AG10803 (cell line): ENCODE measurements at regions not wholly inside any gene's neighbourhood (a gene's known extent, or its start where the extent isn't known, plus 50 kb on each side); places are given as distances from the start of the nearest gene placed in this dataset.

ENCODE experiments used
- DNase-seq: peaks from one replicate; pipeline ENCODE4 v3.0.0; 2010; ENCODE audit warnings: low read depth
- H3K4me3 ChIP-seq: 2 replicates; pipeline ENCODE4 v1.5.1; 2011; ENCODE audit warnings: mild to moderate bottlenecking, low read length, control low read depth
- TF ChIP-seq, protein P1 (sequence below): conservative IDR thresholded peaks from 2 replicates; pipeline ENCODE4 v1.5.1; 2011; ENCODE audit warnings: mild to moderate bottlenecking, low read length, control low read depth, inconsistent platforms

DNA sequence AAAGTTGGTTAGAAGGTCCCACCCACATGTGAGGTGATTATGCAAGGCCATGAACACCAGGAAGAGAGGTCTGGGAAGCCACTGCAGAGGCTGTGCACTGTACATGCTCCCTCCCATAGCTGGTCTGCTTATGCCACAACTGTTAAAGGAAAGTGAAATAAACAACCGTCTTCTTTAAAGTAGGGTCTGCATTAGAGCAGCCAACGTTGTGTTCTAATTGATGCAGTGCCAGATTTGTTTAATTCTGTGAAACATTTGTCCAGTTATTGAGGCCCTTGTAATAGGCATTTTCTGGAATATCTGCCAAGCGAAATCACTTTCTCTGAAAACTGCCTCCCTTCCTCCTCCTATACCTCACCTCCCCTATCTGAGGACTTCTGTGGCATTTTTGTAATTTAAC is 224.0 kb upstream of the LNX1 start:
- no peak overlapping the region for H3K4me3 ChIP-seq
- TF ChIP-seq, protein P1, sequence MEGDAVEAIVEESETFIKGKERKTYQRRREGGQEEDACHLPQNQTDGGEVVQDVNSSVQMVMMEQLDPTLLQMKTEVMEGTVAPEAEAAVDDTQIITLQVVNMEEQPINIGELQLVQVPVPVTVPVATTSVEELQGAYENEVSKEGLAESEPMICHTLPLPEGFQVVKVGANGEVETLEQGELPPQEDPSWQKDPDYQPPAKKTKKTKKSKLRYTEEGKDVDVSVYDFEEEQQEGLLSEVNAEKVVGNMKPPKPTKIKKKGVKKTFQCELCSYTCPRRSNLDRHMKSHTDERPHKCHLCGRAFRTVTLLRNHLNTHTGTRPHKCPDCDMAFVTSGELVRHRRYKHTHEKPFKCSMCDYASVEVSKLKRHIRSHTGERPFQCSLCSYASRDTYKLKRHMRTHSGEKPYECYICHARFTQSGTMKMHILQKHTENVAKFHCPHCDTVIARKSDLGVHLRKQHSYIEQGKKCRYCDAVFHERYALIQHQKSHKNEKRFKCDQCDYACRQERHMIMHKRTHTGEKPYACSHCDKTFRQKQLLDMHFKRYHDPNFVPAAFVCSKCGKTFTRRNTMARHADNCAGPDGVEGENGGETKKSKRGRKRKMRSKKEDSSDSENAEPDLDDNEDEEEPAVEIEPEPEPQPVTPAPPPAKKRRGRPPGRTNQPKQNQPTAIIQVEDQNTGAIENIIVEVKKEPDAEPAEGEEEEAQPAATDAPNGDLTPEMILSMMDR = no peak
- no peak for DNase-seq

DNA sequence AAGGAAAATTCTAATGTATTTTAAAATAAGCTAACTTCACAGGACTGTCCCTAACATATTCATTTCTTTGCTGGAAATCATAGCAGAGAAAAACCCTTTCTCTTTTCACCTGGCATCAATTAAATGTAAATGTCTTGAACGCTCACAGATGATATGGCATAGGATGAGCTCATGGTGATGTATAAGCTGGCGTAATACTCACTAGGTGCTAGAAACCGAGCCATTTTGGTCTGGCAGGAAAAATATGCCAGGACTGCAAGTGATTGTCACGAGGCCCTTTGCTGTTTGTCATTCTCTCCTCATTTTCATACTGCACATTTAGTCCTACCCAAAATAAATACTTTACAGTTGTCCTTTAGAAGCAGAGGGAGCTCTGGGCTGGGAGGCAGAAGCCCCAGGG is 222.7 kb upstream of the LNX1 start:
- no peak for DNase-seq
- TF ChIP-seq, protein P1 = no peak

DNA sequence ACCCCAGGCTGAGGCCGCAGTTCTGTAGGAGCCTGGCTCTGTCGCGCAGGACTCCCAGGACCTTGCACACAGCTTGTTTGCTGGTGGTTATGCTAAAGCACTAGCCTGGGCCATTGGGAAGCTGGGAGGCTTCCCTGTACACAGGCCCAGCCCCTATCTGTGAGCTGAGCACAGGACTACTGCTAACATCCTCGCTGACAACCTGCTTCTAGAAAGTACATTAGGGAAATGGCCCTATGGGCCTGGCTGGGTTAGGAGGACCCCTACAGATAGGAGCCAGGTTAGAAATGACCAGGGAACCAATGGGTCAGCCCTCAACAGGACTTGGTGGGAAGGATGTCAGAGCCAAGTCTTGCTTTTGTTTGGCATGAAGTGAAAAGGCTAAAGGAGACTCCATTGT is 219.4 kb upstream of the LNX1 start:
- TF ChIP-seq, protein P1 = no peak
- no peak overlapping the region for H3K4me3 ChIP-seq
- no peak for DNase-seq

More for the DNA sequence above, 222.7 kb upstream of the LNX1 start:
- no peak overlapping the region for H3K4me3 ChIP-seq

DNA sequence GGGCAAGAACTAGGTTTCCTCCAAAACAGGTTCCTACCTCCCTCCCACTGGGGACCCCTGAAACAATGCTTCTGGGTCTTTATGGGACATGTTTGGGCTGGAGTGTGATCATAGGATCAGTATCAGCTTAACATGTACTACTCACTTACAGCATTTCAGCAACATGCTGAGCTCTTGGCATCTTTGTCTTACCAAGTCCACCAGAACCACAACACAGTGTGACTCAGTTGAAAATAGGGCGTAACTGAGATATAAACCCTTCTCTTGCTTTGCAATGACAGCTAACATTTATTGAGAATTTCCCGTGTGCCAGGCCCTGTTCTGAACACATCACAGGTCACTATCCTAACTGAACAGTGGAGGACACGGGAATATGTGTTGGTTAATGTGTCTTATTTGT is 218.5 kb upstream of the LNX1 start:
- TF ChIP-seq, protein P1 = no peak
- DNase-seq = no peak
- H3K4me3 ChIP-seq = no peak overlapping the region

DNA sequence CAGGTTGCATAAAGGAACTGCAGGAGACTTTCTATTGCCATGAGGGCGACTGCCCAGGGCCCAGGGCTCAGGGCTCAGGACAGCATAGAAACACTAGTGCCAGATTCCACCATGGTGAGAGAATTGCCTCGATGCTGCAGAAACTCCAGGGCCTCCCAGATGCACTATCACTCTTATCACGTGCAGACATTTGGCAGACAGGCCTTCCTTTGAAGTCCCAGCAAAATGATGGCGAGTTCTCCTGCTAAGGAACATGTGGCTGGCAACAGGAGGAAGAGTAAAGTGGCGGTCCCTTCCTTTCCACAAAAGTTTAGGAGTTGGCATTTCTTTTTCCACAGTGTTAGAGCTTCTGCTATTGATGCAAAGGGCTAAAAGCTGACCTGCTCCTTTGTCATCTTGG is 214.0 kb upstream of the LNX1 start:
- H3K4me3 ChIP-seq = no peak overlapping the region
- TF ChIP-seq, protein P1 = no peak
- no peak for DNase-seq

DNA sequence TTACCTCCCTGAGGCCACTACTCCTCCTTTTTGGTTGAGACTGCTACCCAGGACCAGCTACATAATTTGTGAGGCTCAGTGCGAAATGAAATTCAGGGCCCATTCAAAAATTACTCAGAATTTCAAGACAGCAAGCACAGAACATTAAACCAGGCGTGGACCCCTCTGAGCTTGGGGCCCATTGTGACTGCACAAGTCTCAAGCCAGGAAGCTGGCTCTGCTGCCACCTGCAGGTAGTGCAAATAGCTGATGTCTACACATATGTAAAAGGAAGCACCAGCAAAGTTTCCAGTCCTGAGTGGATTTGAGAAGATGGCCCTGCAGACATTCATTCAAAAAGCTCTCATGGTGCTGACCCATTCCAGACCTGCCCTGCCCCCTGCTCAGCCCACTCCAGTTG is 213.4 kb upstream of the LNX1 start:
- no peak for DNase-seq
- TF ChIP-seq, protein P1 = peak; percentile 43
- H3K4me3 ChIP-seq = no peak overlapping the region

DNA sequence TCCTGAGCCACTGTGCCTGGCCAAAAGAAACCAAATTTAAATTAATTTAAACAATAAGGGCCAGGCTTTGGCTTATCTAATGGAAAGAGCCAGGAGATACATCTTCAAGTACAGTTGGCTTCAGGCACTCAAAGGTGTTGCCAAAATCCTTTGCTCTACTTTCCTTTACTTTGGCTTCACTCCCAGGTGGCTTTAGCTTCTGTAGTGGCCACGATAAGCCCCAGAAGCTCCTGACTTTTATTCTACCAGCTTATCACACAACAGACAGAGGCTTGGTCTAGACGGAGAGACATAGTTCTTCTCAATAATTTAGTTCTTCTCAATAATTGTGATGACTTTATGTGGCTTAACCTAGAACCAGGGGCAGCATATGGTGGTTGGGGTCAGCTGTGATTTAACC is 211.2 kb upstream of the LNX1 start:
- DNase-seq = no peak
- TF ChIP-seq, protein P1 = no peak
- no peak overlapping the region for H3K4me3 ChIP-seq
